Activated CD8-positive, alpha-beta memory T cell treated with anti-CD3 and anti-CD28 coated beads, Interleukin-2, amount 10 ng/mL, durations not matched to agents 7 days and 5 days (primary cell): ENCODE measurements at regions not wholly inside any gene's neighbourhood (a gene's known extent, or its start where the extent isn't known, plus 50 kb on each side); places are given as distances from the start of the nearest gene placed in this dataset.

Experiments
- ATAC-seq: fragments of 150-1000 bp; cut with Tn5 transposase; one replicate; pipeline ENCODE4 v1.10.0; 2021; ENCODE audit warnings: moderate library complexity
- CTCF ChIA-PET: fragments of 350-600 bp; sonication (Branson Sonifier 250); formaldehyde crosslinking; loops from one replicate; lab custom pipeline; 2021; ENCODE audit warnings: antibody characterized with exemption; lab: Charles Lee
- DNase-seq: peaks from one replicate; pipeline ENCODE4 v3.0.0-alpha.2; 2020
- H3K27ac Mint-ChIP-seq: one replicate; pipeline ENCODE4 v1.8.0; 2021; ENCODE audit warnings: mild to moderate bottlenecking, mixed read lengths
- H3K27me3 Mint-ChIP-seq: one replicate; pipeline ENCODE4 v1.8.0; 2021; ENCODE audit warnings: mixed read lengths
- H3K36me3 Mint-ChIP-seq: one replicate; pipeline ENCODE4 v1.8.0; 2021; ENCODE audit warnings: mild to moderate bottlenecking, mixed read lengths
- H3K4me1 Mint-ChIP-seq: one replicate; pipeline ENCODE4 v1.8.0; 2021; ENCODE audit warnings: mixed read lengths
- H3K4me3 Mint-ChIP-seq: one replicate; pipeline ENCODE4 v1.8.0; 2021; ENCODE audit warnings: mild to moderate bottlenecking, moderate library complexity, mixed read lengths
- H3K9me3 Mint-ChIP-seq: one replicate; pipeline ENCODE4 v1.8.0; 2022; ENCODE audit warnings: low read depth, mixed read lengths

- Mint-ChIP-seq H3K27me3 (no peaks in the 10 kb centered on the region), H3K27ac (no peak overlapping the region), H3K9me3 (peaks cover 13% of the 10 kb centered on the region), H3K4me3 (no peak overlapping the region), H3K36me3 (no peaks in the 10 kb centered on the region), H3K4me1 (no peaks in the 10 kb centered on the region)
- DNase-seq (no peak), ATAC-seq (no peak)
- CTCF ChIA-PET = no interaction called here
These were observed 364.3 kb upstream of the ADAMTS9 start for GRCh38 chr3:65052101-65052500.

- Mint-ChIP-seq H3K9me3 (peaks cover 8% of the 10 kb centered on the region), H3K27me3 (no peaks in the 10 kb centered on the region), H3K4me1 (no peaks in the 10 kb centered on the region), H3K27ac (no peak overlapping the region), H3K4me3 (no peak overlapping the region), H3K36me3 (no peaks in the 10 kb centered on the region)
- ATAC-seq = no peak
- no peak for DNase-seq
- CTCF ChIA-PET = interaction anchor here (0.7 kb wide), 1 partner anchor 14 kb away, joined by 3 read pairs; no protein-coding TSS in a partner anchor
These were observed 360.4 kb upstream of the ADAMTS9 start for GRCh38 chr3:65048151-65048550.

- DNase-seq = no peak
- CTCF ChIA-PET = no interaction called here
- Mint-ChIP-seq H3K4me1 (no peaks in the 10 kb centered on the region), H3K9me3 (peaks cover 15% of the 10 kb centered on the region), H3K27me3 (no peaks in the 10 kb centered on the region), H3K4me3 (no peak overlapping the region), H3K27ac (no peak overlapping the region), H3K36me3 (no peaks in the 10 kb centered on the region)
- no peak for ATAC-seq
These were observed 357.3 kb upstream of the ADAMTS9 start for GRCh38 chr3:65045138-65045537.

- H3K9me3 Mint-ChIP-seq = peaks cover 15% of the 10 kb centered on the region
- ATAC-seq (no peak), DNase-seq (no peak)
- H3K27me3 Mint-ChIP-seq = no peaks in the 10 kb centered on the region
- H3K4me3 Mint-ChIP-seq = no peak overlapping the region
- H3K27ac Mint-ChIP-seq = no peak overlapping the region
- no peaks in the 10 kb centered on the region for H3K4me1 Mint-ChIP-seq
- no peaks in the 10 kb centered on the region for H3K36me3 Mint-ChIP-seq
- CTCF ChIA-PET = no interaction called here
These were observed 356.6 kb upstream of the ADAMTS9 start for GRCh38 chr3:65044401-65044800.

GRCh38 chr3:65042675-65043074, 354.9 kb upstream of the ADAMTS9 start:
- no peak overlapping the region for H3K27ac Mint-ChIP-seq
- DNase-seq = no peak
- ATAC-seq = no peak
- no peaks in the 10 kb centered on the region for H3K4me1 Mint-ChIP-seq
- H3K4me3 Mint-ChIP-seq = no peak overlapping the region
- H3K36me3 Mint-ChIP-seq = no peaks in the 10 kb centered on the region
- peaks cover 14% of the 10 kb centered on the region for H3K9me3 Mint-ChIP-seq
- no peaks in the 10 kb centered on the region for H3K27me3 Mint-ChIP-seq
- CTCF ChIA-PET = no interaction called here

GRCh38 chr3:65039754-65040210, 352.0 kb upstream of the ADAMTS9 start:
- no peaks in the 10 kb centered on the region for H3K4me1 Mint-ChIP-seq
- CTCF ChIA-PET = no interaction called here
- no peak overlapping the region for H3K27ac Mint-ChIP-seq
- H3K9me3 Mint-ChIP-seq = peaks cover 14% of the 10 kb centered on the region
- H3K27me3 Mint-ChIP-seq = no peaks in the 10 kb centered on the region
- no peak overlapping the region for H3K4me3 Mint-ChIP-seq
- DNase-seq (no peak), ATAC-seq (no peak)
- H3K36me3 Mint-ChIP-seq = no peaks in the 10 kb centered on the region

GRCh38 chr3:65037861-65038260, 350.1 kb upstream of the ADAMTS9 start:
- Mint-ChIP-seq H3K9me3 (peaks cover 14% of the 10 kb centered on the region), H3K27me3 (no peaks in the 10 kb centered on the region), H3K36me3 (no peaks in the 10 kb centered on the region), H3K4me3 (no peak overlapping the region), H3K4me1 (no peaks in the 10 kb centered on the region), H3K27ac (no peak overlapping the region)
- ATAC-seq = no peak
- DNase-seq = no peak
- CTCF ChIA-PET = no interaction called here

GRCh38 chr3:65035246-65035645, 347.4 kb upstream of the ADAMTS9 start:
- Mint-ChIP-seq H3K27ac (no peak overlapping the region), H3K9me3 (peaks cover 6% of the 10 kb centered on the region), H3K4me1 (peaks cover 2% of the 10 kb centered on the region), H3K36me3 (no peaks in the 10 kb centered on the region), H3K27me3 (no peaks in the 10 kb centered on the region), H3K4me3 (no peak overlapping the region)
- DNase-seq (no peak), ATAC-seq (no peak)
- CTCF ChIA-PET = no interaction called here

GRCh38 chr3:65033576-65033975, 345.8 kb upstream of the ADAMTS9 start:
- no peak overlapping the region for H3K27ac Mint-ChIP-seq
- CTCF ChIA-PET = no interaction called here

GRCh38 chr3:65030847-65031463, 343.2 kb upstream of the ADAMTS9 start:
- Mint-ChIP-seq H3K4me1 (peaks cover 2% of the 10 kb centered on the region), H3K36me3 (no peaks in the 10 kb centered on the region), H3K27me3 (no peaks in the 10 kb centered on the region), H3K4me3 (no peak overlapping the region), H3K27ac (no peak overlapping the region), H3K9me3 (no peaks in the 10 kb centered on the region)
- CTCF ChIA-PET = no interaction called here
- DNase-seq (no peak), ATAC-seq (no peak)

More at GRCh38 chr3:65033576-65033975, 345.8 kb upstream of the ADAMTS9 start:
- peaks cover 2% of the 10 kb centered on the region for H3K4me1 Mint-ChIP-seq
- ATAC-seq = no peak
- H3K36me3 Mint-ChIP-seq = no peaks in the 10 kb centered on the region
- no peak for DNase-seq
- no peak overlapping the region for H3K4me3 Mint-ChIP-seq
- H3K9me3 Mint-ChIP-seq = peaks cover 2% of the 10 kb centered on the region
- H3K27me3 Mint-ChIP-seq = no peaks in the 10 kb centered on the region

GRCh38 chr3:65030014-65030627, 342.3 kb upstream of the ADAMTS9 start:
- CTCF ChIA-PET = no interaction called here
- Mint-ChIP-seq H3K27ac (no peak overlapping the region), H3K27me3 (no peaks in the 10 kb centered on the region), H3K4me3 (no peak overlapping the region), H3K4me1 (peaks cover 2% of the 10 kb centered on the region), H3K9me3 (peaks cover 2% of the 10 kb centered on the region), H3K36me3 (no peaks in the 10 kb centered on the region)
- DNase-seq = no peak
- ATAC-seq = no peak

GRCh38 chr3:65029130-65029529, 341.3 kb upstream of the ADAMTS9 start:
- DNase-seq = no peak
- H3K27ac Mint-ChIP-seq = no peak overlapping the region
- H3K4me3 Mint-ChIP-seq = no peak overlapping the region
- ATAC-seq = no peak
- CTCF ChIA-PET = no interaction called here
- no peaks in the 10 kb centered on the region for H3K36me3 Mint-ChIP-seq
- peaks cover 2% of the 10 kb centered on the region for H3K4me1 Mint-ChIP-seq
- peaks cover 4% of the 10 kb centered on the region for H3K9me3 Mint-ChIP-seq
- no peaks in the 10 kb centered on the region for H3K27me3 Mint-ChIP-seq

GRCh38 chr3:65028024-65028423, 340.2 kb upstream of the ADAMTS9 start:
- Mint-ChIP-seq H3K27me3 (no peaks in the 10 kb centered on the region), H3K4me3 (no peak overlapping the region), H3K27ac (no peak overlapping the region), H3K4me1 (peaks cover 2% of the 10 kb centered on the region), H3K9me3 (peaks cover 9% of the 10 kb centered on the region), H3K36me3 (no peaks in the 10 kb centered on the region)
- DNase-seq = no peak
- no peak for ATAC-seq
- CTCF ChIA-PET = no interaction called here

- Mint-ChIP-seq H3K27me3 (no peaks in the 10 kb centered on the region), H3K9me3 (peaks cover 9% of the 10 kb centered on the region), H3K36me3 (no peaks in the 10 kb centered on the region), H3K4me3 (no peak overlapping the region), H3K4me1 (peaks cover 2% of the 10 kb centered on the region), H3K27ac (no peak overlapping the region)
- no peak for DNase-seq
- ATAC-seq = no peak
- CTCF ChIA-PET = no interaction called here
These were observed 339.5 kb upstream of the ADAMTS9 start for GRCh38 chr3:65027335-65027734.
